Kidney (tissue), 13 donors: ENCODE measurements at regions not wholly inside any gene's neighbourhood (a gene's known extent, or its start where the extent isn't known, plus 50 kb on each side); places are given as distances from the start of the nearest gene placed in this dataset.

ENCODE experiments used
- DNase-seq, 5 donors: peaks; one replicate each; pipeline ENCODE4 v3.0.0-alpha.2; 2013 to 2020
- FAIRE-seq: peaks from 2 replicates; lab custom pipeline; 2012; peaks lifted over from hg19 to GRCh38; lab: Jason Lieb, UNC
- H3K27ac ChIP-seq, 2 donors: one replicate each; pipeline ENCODE4 v1.7.0; 2013; ENCODE audit warnings: low read depth in 2 of 2, low read length in 2 of 2, inconsistent platforms in 1 of 2
- H3K27me3 ChIP-seq: one replicate; pipeline ENCODE4 v1.7.1; 2013; ENCODE audit warnings: low read length, inconsistent platforms; ENCODE audit not compliant: control insufficient read depth, insufficient read depth
- H3K36me3 ChIP-seq, 3 donors: one replicate each; pipeline versions ENCODE4 v1.7.0 to v1.7.1; 2013; ENCODE audit warnings: low read length in 3 of 3, control low read depth in 1 of 3, inconsistent platforms in 1 of 3; ENCODE audit not compliant: insufficient read depth in 3 of 3, control insufficient read depth in 2 of 3
- H3K4me1 ChIP-seq, 3 donors: one replicate each; pipeline versions ENCODE4 v1.7.0 to v1.7.1; 2013; ENCODE audit warnings: low read length in 3 of 3, inconsistent platforms in 1 of 3, low read depth in 1 of 3; ENCODE audit not compliant: control insufficient read depth in 2 of 3, insufficient read depth in 2 of 3
- H3K4me3 ChIP-seq, 3 donors: one replicate each; pipeline versions ENCODE4 v1.7.0 to v1.8.1; 2013; ENCODE audit warnings: low read length in 3 of 3, control low read depth in 1 of 3, inconsistent platforms in 1 of 3
- H3K9ac ChIP-seq, 3 donors: one replicate each; pipeline versions ENCODE4 v1.7.0 to v1.7.1; 2013; ENCODE audit warnings: low read length in 3 of 3, control low read depth in 1 of 3, inconsistent platforms in 1 of 3
- H3K9me3 ChIP-seq, 3 donors: one replicate each; pipeline versions ENCODE4 v1.7.0 to v1.7.1; 2013; ENCODE audit warnings: low read length in 3 of 3, control low read depth in 1 of 3, inconsistent platforms in 1 of 3; ENCODE audit not compliant: control insufficient read depth in 2 of 3, insufficient read depth in 1 of 3
- CTCF ChIP-seq: IDR thresholded peaks from 3 replicates; pipeline ENCODE4 v1.5.1; 2012; ENCODE audit warnings: mild to moderate bottlenecking, moderate library complexity, borderline replicate concordance; ENCODE audit not compliant: insufficient read depth; ENCODE audit errors: extremely low read depth
- intact Hi-C: fragments of 100-400 bp; cut with DNase I; formaldehyde crosslinking; loops from one replicate; pipeline ENCODE4 v1.11.1; 2022
- donor health status: control.
- donor health status: control.
- donor health status: control.
- donor health status: control.
- donor health status: control.
- donor health status: DM: yes; HTN: yes; CAD: no.
- donor health status: Normal renal cell carcinoma (clear cell type).

DNA sequence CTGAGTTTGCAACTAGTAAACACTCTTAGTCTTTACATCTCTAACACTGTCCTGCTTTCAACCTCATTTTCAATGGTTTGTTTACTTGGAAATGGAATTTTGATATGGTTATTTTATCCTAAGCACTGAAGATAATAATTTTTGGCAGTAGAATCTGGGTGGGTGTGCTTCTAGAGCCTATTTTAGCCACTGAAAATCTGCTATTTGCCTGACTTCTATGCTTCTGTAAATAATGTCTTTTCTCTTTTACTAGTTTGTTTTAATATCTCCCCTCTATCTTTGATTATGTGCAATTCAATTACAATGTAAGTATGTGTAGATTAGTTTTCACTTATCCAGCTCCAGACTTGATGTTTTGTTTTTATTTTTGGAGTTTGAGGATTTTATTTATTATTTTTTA lies 197.5 kb downstream of the TUSC1 start:
- H3K4me3 ChIP-seq = no peak overlapping the region

DNA sequence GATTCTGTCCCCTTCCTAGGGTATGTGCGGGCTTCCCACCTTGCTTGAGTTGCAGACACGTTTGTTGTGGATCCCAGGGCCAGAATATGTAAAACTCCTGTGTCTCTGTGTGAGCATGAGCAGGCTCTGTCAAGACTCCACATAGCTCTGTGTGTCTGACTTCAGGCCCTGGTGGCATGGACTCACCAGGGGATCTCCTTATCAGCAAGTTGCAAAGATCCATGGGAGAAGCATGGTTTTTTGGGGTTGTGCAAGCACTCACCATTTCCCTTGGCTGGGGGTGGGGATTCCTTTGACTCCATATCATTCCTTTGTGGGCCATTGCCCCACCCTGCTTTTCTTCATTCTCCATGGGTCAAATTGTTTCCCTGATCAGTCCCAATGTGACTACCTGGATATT lies 205.6 kb downstream of the TUSC1 start:
- no peak for DNase-seq
- H3K4me3 ChIP-seq = no peak overlapping the region
- no peak for FAIRE-seq
- H3K27ac ChIP-seq = no peak overlapping the region
- no peaks in the 10 kb centered on the region for H3K36me3 ChIP-seq
- no peak overlapping the region for H3K9ac ChIP-seq
- TF ChIP-seq CTCF = no peak
- peaks cover 0 to 3% (median 0%) of the 10 kb centered on the region in 3 donors for H3K9me3 ChIP-seq
- H3K4me1 ChIP-seq = no peaks in the 10 kb centered on the region
- H3K27me3 ChIP-seq = no peaks in the 10 kb centered on the region
- intact Hi-C loops = no loop called here

More for the DNA sequence above, 197.5 kb downstream of the TUSC1 start:
- Histone ChIP-seq H3K9me3 (no peaks in the 10 kb centered on the region), H3K27me3 (no peaks in the 10 kb centered on the region), H3K36me3 (no peaks in the 10 kb centered on the region), H3K27ac (no peak overlapping the region), H3K9ac (no peak overlapping the region), H3K4me1 (no peaks in the 10 kb centered on the region)
- intact Hi-C loops = no loop called here
- no peak for DNase-seq
- FAIRE-seq = no peak
- no peak for TF ChIP-seq CTCF

- no peak for DNase-seq
- no peaks in the 10 kb centered on the region for H3K36me3 ChIP-seq
- H3K9me3 ChIP-seq = peaks cover 0 to 3% (median 0%) of the 10 kb centered on the region in 3 donors
- H3K4me1 ChIP-seq = no peaks in the 10 kb centered on the region
- no peak for TF ChIP-seq CTCF
- intact Hi-C loops = no loop called here
- H3K27ac ChIP-seq = no peak overlapping the region
- no peak for FAIRE-seq
- no peak overlapping the region for H3K4me3 ChIP-seq
- no peak overlapping the region for H3K9ac ChIP-seq
- H3K27me3 ChIP-seq = no peaks in the 10 kb centered on the region
These were observed 206.1 kb downstream of the TUSC1 start for GRCh38 chr9:25472085-25472607.

- TF ChIP-seq CTCF = no peak
- no peaks in the 10 kb centered on the region for H3K9me3 ChIP-seq
- no peak for DNase-seq
These were observed 216.8 kb downstream of the TUSC1 start for GRCh38 chr9:25461416-25461815.

More at GRCh38 chr9:25461416-25461815, 216.8 kb downstream of the TUSC1 start:
- no peak overlapping the region for H3K9ac ChIP-seq
- no peak overlapping the region for H3K4me3 ChIP-seq
- H3K27ac ChIP-seq = no peak overlapping the region
- H3K36me3 ChIP-seq = no peaks in the 10 kb centered on the region
- intact Hi-C loops = no loop called here
- no peaks in the 10 kb centered on the region for H3K4me1 ChIP-seq
- no peaks in the 10 kb centered on the region for H3K27me3 ChIP-seq
- no peak for FAIRE-seq
